ENCODE measurements at regions not wholly inside any gene's neighbourhood (a gene's known extent, or its start where the extent isn't known, plus 50 kb on each side); places are given as distances from the start of the nearest gene placed in this dataset.

GRCh38 chr6:146898069-146898887 is 299.5 kb downstream of the ADGB start:
- Histone ChIP-seq H3K27ac (ENCODE audit: low read length) (no peak overlapping the region), H3K4me1 (ENCODE audit: insufficient read depth, low read length) (peaks cover 8% of the 10 kb centered on the region), H3K4me2 (ENCODE audit: low read length) (no peak overlapping the region), H3K9me3 (ENCODE audit: low read length) (no peaks in the 10 kb centered on the region), H3K79me2 (ENCODE audit: low read length) (no peaks in the 10 kb centered on the region), H3K27me3 (ENCODE audit: low read length) (no peaks in the 10 kb centered on the region), H3K9ac (ENCODE audit: low read length) (no peak overlapping the region), H4K20me1 (ENCODE audit: low read length) (no peaks in the 10 kb centered on the region), H3F3A (ENCODE audit: low read length, unreplicated experiment) (no peaks in the 10 kb centered on the region), H3K36me3 (ENCODE audit: low read depth, low read length) (no peaks in the 10 kb centered on the region), H3K4me3 (ENCODE audit: low read length) (no peak overlapping the region), H3K9me2 (replicated peaks; ENCODE audit: low read length) (no peaks in the 10 kb centered on the region), H2AFZ (ENCODE audit: low read length) (no peak overlapping the region)
- CTCF ChIA-PET, result no interaction called here
- TF ChIP-seq EZH2phosphoT487 (IDR thresholded peaks at IDR 0.05; ENCODE audit: borderline replicate concordance, low read length) (no peak), CTCF (conservative IDR thresholded peaks at IDR 0.05; ENCODE audit: low read depth, low read length) (no peak), EZH2 (IDR thresholded peaks at IDR 0.05; ENCODE audit: low read length, unreplicated experiment) (no peak)
- BruUV-seq (replicated peaks), result no TSS peak
- DNase-seq (no peak), ATAC-seq (no peak)
- intact Hi-C loops (cut with micrococcal nuclease), result no loop called here
- POLR2A ChIA-PET (ENCODE audit: unreplicated experiment), result no interaction called here

GRCh38 chr6:146898888-146899227 is 300.1 kb downstream of the ADGB start:
- POLR2A ChIA-PET (ENCODE audit: unreplicated experiment), result no interaction called here
- H3K27me3 ChIP-seq (ENCODE audit: low read length), result no peaks in the 10 kb centered on the region
- ATAC-seq (no peak), DNase-seq (no peak)
- no peaks in the 10 kb centered on the region for H4K20me1 ChIP-seq (ENCODE audit: low read length)
- no peak overlapping the region for H3K4me3 ChIP-seq (ENCODE audit: low read length)
- H2AFZ ChIP-seq (ENCODE audit: low read length), result no peak overlapping the region
- CTCF ChIA-PET, result no interaction called here
- BruUV-seq (replicated peaks), result no TSS peak
- TF ChIP-seq EZH2 (IDR thresholded peaks at IDR 0.05; ENCODE audit: low read length, unreplicated experiment) (no peak), EZH2phosphoT487 (IDR thresholded peaks at IDR 0.05; ENCODE audit: borderline replicate concordance, low read length) (no peak), CTCF (conservative IDR thresholded peaks at IDR 0.05; ENCODE audit: low read depth, low read length) (no peak)
- no peak overlapping the region for H3K4me2 ChIP-seq (ENCODE audit: low read length)
- H3K27ac ChIP-seq (ENCODE audit: low read length), result no peak overlapping the region
- H3K79me2 ChIP-seq (ENCODE audit: low read length), result no peaks in the 10 kb centered on the region
- no peaks in the 10 kb centered on the region for H3K9me3 ChIP-seq (ENCODE audit: low read length)
- intact Hi-C loops (cut with micrococcal nuclease), result no loop called here
- H3F3A ChIP-seq (ENCODE audit: low read length, unreplicated experiment), result no peaks in the 10 kb centered on the region
- H3K36me3 ChIP-seq (ENCODE audit: low read depth, low read length), result no peaks in the 10 kb centered on the region
- no peak overlapping the region for H3K9ac ChIP-seq (ENCODE audit: low read length)
- H3K4me1 ChIP-seq (ENCODE audit: insufficient read depth, low read length), result peaks cover 8% of the 10 kb centered on the region
- H3K9me2 ChIP-seq (replicated peaks; ENCODE audit: low read length), result no peaks in the 10 kb centered on the region

All from PC-3 (cell line).